ENCODE measurements at regions not wholly inside any gene's neighbourhood (a gene's known extent, or its start where the extent isn't known, plus 50 kb on each side); places are given as distances from the start of the nearest gene placed in this dataset.

GRCh38 chr1:112061056-112061455, 71.6 kb upstream of the KCND3 start:
- H3K4me3 ChIP-seq (ENCODE audit: low read depth, low read length): no peak overlapping the region
- H3K4me1 ChIP-seq (ENCODE audit: control insufficient read depth, insufficient read depth, low read length, unreplicated experiment): no peaks in the 10 kb centered on the region
- no peaks in the 10 kb centered on the region for H3K36me3 ChIP-seq (ENCODE audit: insufficient read depth, low read length)
- H2AFZ ChIP-seq (ENCODE audit: low read length, unreplicated experiment): no peak overlapping the region
- H3K79me2 ChIP-seq (ENCODE audit: control insufficient read depth, insufficient read depth, low read length, unreplicated experiment): no peaks in the 10 kb centered on the region
- peaks cover 31% of the 10 kb centered on the region; the same call in 1 of the 2 replicates for H3K27me3 ChIP-seq (ENCODE audit: insufficient read depth, low read length)
- H3K27ac ChIP-seq (ENCODE audit: low read depth, low read length): no peak overlapping the region

GRCh38 chr1:112061901-112062320, 72.4 kb upstream of the KCND3 start:
- no peak overlapping the region for H2AFZ ChIP-seq (ENCODE audit: low read length, unreplicated experiment)
- no peaks in the 10 kb centered on the region for H3K4me1 ChIP-seq (ENCODE audit: control insufficient read depth, insufficient read depth, low read length, unreplicated experiment)
- H3K36me3 ChIP-seq (ENCODE audit: insufficient read depth, low read length): no peaks in the 10 kb centered on the region
- H3K27me3 ChIP-seq (ENCODE audit: insufficient read depth, low read length): peaks cover 31% of the 10 kb centered on the region; the same call in 1 of the 2 replicates
- H3K27ac ChIP-seq (ENCODE audit: low read depth, low read length): no peak overlapping the region
- H3K4me3 ChIP-seq (ENCODE audit: low read depth, low read length): no peak overlapping the region
- H3K79me2 ChIP-seq (ENCODE audit: control insufficient read depth, insufficient read depth, low read length, unreplicated experiment): no peaks in the 10 kb centered on the region

GRCh38 chr1:112063781-112064728, 74.6 kb upstream of the KCND3 start:
- H3K4me3 ChIP-seq (ENCODE audit: low read depth, low read length): no peak overlapping the region
- H3K4me1 ChIP-seq (ENCODE audit: control insufficient read depth, insufficient read depth, low read length, unreplicated experiment): no peaks in the 10 kb centered on the region
- H3K79me2 ChIP-seq (ENCODE audit: control insufficient read depth, insufficient read depth, low read length, unreplicated experiment): no peaks in the 10 kb centered on the region
- H3K27me3 ChIP-seq (ENCODE audit: insufficient read depth, low read length): peaks cover 31% of the 10 kb centered on the region; the same call in 1 of the 2 replicates
- H2AFZ ChIP-seq (ENCODE audit: low read length, unreplicated experiment): no peak overlapping the region
- H3K36me3 ChIP-seq (ENCODE audit: insufficient read depth, low read length): no peaks in the 10 kb centered on the region
- H3K27ac ChIP-seq (ENCODE audit: low read depth, low read length): no peak overlapping the region

GRCh38 chr1:112067989-112068388, 78.5 kb upstream of the KCND3 start:
- no peaks in the 10 kb centered on the region for H3K36me3 ChIP-seq (ENCODE audit: insufficient read depth, low read length)
- peaks cover 20% of the 10 kb centered on the region; the same call in 1 of the 2 replicates for H3K27me3 ChIP-seq (ENCODE audit: insufficient read depth, low read length)
- no peak overlapping the region for H3K4me3 ChIP-seq (ENCODE audit: low read depth, low read length)
- H3K79me2 ChIP-seq (ENCODE audit: control insufficient read depth, insufficient read depth, low read length, unreplicated experiment): no peaks in the 10 kb centered on the region
- H2AFZ ChIP-seq (ENCODE audit: low read length, unreplicated experiment): no peak overlapping the region
- H3K27ac ChIP-seq (ENCODE audit: low read depth, low read length): no peak overlapping the region
- H3K4me1 ChIP-seq (ENCODE audit: control insufficient read depth, insufficient read depth, low read length, unreplicated experiment): no peaks in the 10 kb centered on the region

- H3K36me3 ChIP-seq (ENCODE audit: insufficient read depth, low read length): no peaks in the 10 kb centered on the region
- H3K27me3 ChIP-seq (ENCODE audit: insufficient read depth, low read length): 0 out of 2 replicates have a peak, but pooled peaks cover 3% of the 10 kb centered on the region
- no peak overlapping the region for H3K4me3 ChIP-seq (ENCODE audit: low read depth, low read length)
- no peaks in the 10 kb centered on the region for H3K4me1 ChIP-seq (ENCODE audit: control insufficient read depth, insufficient read depth, low read length, unreplicated experiment)
- no peak overlapping the region for H2AFZ ChIP-seq (ENCODE audit: low read length, unreplicated experiment)
- no peak overlapping the region for H3K27ac ChIP-seq (ENCODE audit: low read depth, low read length)
- H3K79me2 ChIP-seq (ENCODE audit: control insufficient read depth, insufficient read depth, low read length, unreplicated experiment): no peaks in the 10 kb centered on the region
Observed at GRCh38 chr1:112070677-112071076, 81.2 kb upstream of the KCND3 start.

GRCh38 chr1:112074711-112075110, 85.2 kb upstream of the KCND3 start:
- no peaks in the 10 kb centered on the region for H3K36me3 ChIP-seq (ENCODE audit: insufficient read depth, low read length)
- H3K27ac ChIP-seq (ENCODE audit: low read depth, low read length): no peak overlapping the region

GRCh38 chr1:112075566-112075965, 86.1 kb upstream of the KCND3 start:
- H3K27me3 ChIP-seq (ENCODE audit: insufficient read depth, low read length): no peaks in the 10 kb centered on the region
- H3K36me3 ChIP-seq (ENCODE audit: insufficient read depth, low read length): no peaks in the 10 kb centered on the region
- no peaks in the 10 kb centered on the region for H3K79me2 ChIP-seq (ENCODE audit: control insufficient read depth, insufficient read depth, low read length, unreplicated experiment)
- H2AFZ ChIP-seq (ENCODE audit: low read length, unreplicated experiment): no peak overlapping the region
- no peak overlapping the region for H3K27ac ChIP-seq (ENCODE audit: low read depth, low read length)
- no peak overlapping the region for H3K4me3 ChIP-seq (ENCODE audit: low read depth, low read length)
- H3K4me1 ChIP-seq (ENCODE audit: control insufficient read depth, insufficient read depth, low read length, unreplicated experiment): no peaks in the 10 kb centered on the region

More at GRCh38 chr1:112074711-112075110, 85.2 kb upstream of the KCND3 start:
- H3K79me2 ChIP-seq (ENCODE audit: control insufficient read depth, insufficient read depth, low read length, unreplicated experiment): no peaks in the 10 kb centered on the region
- no peak overlapping the region for H2AFZ ChIP-seq (ENCODE audit: low read length, unreplicated experiment)
- no peaks in the 10 kb centered on the region for H3K4me1 ChIP-seq (ENCODE audit: control insufficient read depth, insufficient read depth, low read length, unreplicated experiment)
- no peaks in the 10 kb centered on the region for H3K27me3 ChIP-seq (ENCODE audit: insufficient read depth, low read length)
- no peak overlapping the region for H3K4me3 ChIP-seq (ENCODE audit: low read depth, low read length)

- no peak overlapping the region for H3K4me3 ChIP-seq (ENCODE audit: low read depth, low read length)
- no peaks in the 10 kb centered on the region for H3K36me3 ChIP-seq (ENCODE audit: insufficient read depth, low read length)
- H3K4me1 ChIP-seq (ENCODE audit: control insufficient read depth, insufficient read depth, low read length, unreplicated experiment): no peaks in the 10 kb centered on the region
- H3K27me3 ChIP-seq (ENCODE audit: insufficient read depth, low read length): no peaks in the 10 kb centered on the region
- H3K27ac ChIP-seq (ENCODE audit: low read depth, low read length): no peak overlapping the region
- no peaks in the 10 kb centered on the region for H3K79me2 ChIP-seq (ENCODE audit: control insufficient read depth, insufficient read depth, low read length, unreplicated experiment)
- no peak overlapping the region for H2AFZ ChIP-seq (ENCODE audit: low read length, unreplicated experiment)
Observed at GRCh38 chr1:112079446-112079845, 90.0 kb upstream of the KCND3 start.

- Histone ChIP-seq H3K36me3 (ENCODE audit: insufficient read depth, low read length) (no peaks in the 10 kb centered on the region), H3K79me2 (ENCODE audit: control insufficient read depth, insufficient read depth, low read length, unreplicated experiment) (no peaks in the 10 kb centered on the region), H3K4me3 (ENCODE audit: low read depth, low read length) (no peak overlapping the region), H3K27ac (ENCODE audit: low read depth, low read length) (no peak overlapping the region), H3K27me3 (ENCODE audit: insufficient read depth, low read length) (peaks cover 1% of the 10 kb centered on the region; the same call in 1 of the 2 replicates), H2AFZ (ENCODE audit: low read length, unreplicated experiment) (no peak overlapping the region), H3K4me1 (ENCODE audit: control insufficient read depth, insufficient read depth, low read length, unreplicated experiment) (no peaks in the 10 kb centered on the region)
Observed at GRCh38 chr1:112083487-112083886, 94.0 kb upstream of the KCND3 start.

GRCh38 chr1:112092656-112093371, 103.3 kb upstream of the KCND3 start:
- H3K79me2 ChIP-seq (ENCODE audit: control insufficient read depth, insufficient read depth, low read length, unreplicated experiment): no peaks in the 10 kb centered on the region
- H3K27me3 ChIP-seq (ENCODE audit: insufficient read depth, low read length): peaks cover 25% of the 10 kb centered on the region; the same call in 1 of the 2 replicates
- no peaks in the 10 kb centered on the region for H3K4me1 ChIP-seq (ENCODE audit: control insufficient read depth, insufficient read depth, low read length, unreplicated experiment)
- no peak overlapping the region for H3K4me3 ChIP-seq (ENCODE audit: low read depth, low read length)
- no peak overlapping the region for H3K27ac ChIP-seq (ENCODE audit: low read depth, low read length)
- H2AFZ ChIP-seq (ENCODE audit: low read length, unreplicated experiment): no peak overlapping the region
- H3K36me3 ChIP-seq (ENCODE audit: insufficient read depth, low read length): no peaks in the 10 kb centered on the region
